GM12878 (cell line): ENCODE measurements at regions not wholly inside any gene's neighbourhood (a gene's known extent, or its start where the extent isn't known, plus 50 kb on each side); places are given as distances from the start of the nearest gene placed in this dataset.

Experiments used
- JUNB ChIP-seq: IDR thresholded peaks from 2 replicates; pipeline ENCODE4 v1.6.1; 2016; ENCODE audit warnings: antibody characterized with exemption, mild to moderate bottlenecking
- PAX8 ChIP-seq: fragments of 450-650 bp; IDR thresholded peaks from 2 replicates; pipeline ENCODE4 v1.6.1; 2017; ENCODE audit warnings: mild to moderate bottlenecking, moderate library complexity
- POLR2AphosphoS5 ChIP-seq: IDR thresholded peaks from 2 replicates; pipeline ENCODE4 v1.6.1; 2011; ENCODE audit warnings: mild to moderate bottlenecking, low read length, inconsistent platforms
- SIN3A ChIP-seq: IDR thresholded peaks from 2 replicates; pipeline ENCODE4 v1.6.1; 2012; ENCODE audit warnings: low read depth, low read length, improper control_type of control experiment
- TF ChIP-seq, protein P1 (sequence below), 3 experiments: IDR thresholded peaks in 2 of 3; conservative IDR thresholded peaks in 1 of 3; 2 replicates each; pipeline ENCODE4 v1.5.1; 2011; ENCODE audit warnings: low read depth in 3 of 3, low read length in 3 of 3, mild to moderate bottlenecking in 3 of 3, control low read depth in 2 of 3, moderate library complexity in 2 of 3, inconsistent platforms in 1 of 3, mixed read lengths in 1 of 3; ENCODE audit not compliant: control insufficient read depth in 2 of 3, insufficient read depth in 1 of 3; ENCODE audit errors: extremely low read depth in 1 of 3
- TF ChIP-seq, protein P2 (sequence below): IDR thresholded peaks from 2 replicates; pipeline ENCODE4 v1.6.1; 2012; ENCODE audit warnings: low read depth, low read length, improper control_type of control experiment
- TF ChIP-seq, protein P3 (sequence below): IDR thresholded peaks from 2 replicates; pipeline ENCODE4 v1.6.1; 2012; ENCODE audit warnings: low read depth, low read length, improper control_type of control experiment

DNA sequence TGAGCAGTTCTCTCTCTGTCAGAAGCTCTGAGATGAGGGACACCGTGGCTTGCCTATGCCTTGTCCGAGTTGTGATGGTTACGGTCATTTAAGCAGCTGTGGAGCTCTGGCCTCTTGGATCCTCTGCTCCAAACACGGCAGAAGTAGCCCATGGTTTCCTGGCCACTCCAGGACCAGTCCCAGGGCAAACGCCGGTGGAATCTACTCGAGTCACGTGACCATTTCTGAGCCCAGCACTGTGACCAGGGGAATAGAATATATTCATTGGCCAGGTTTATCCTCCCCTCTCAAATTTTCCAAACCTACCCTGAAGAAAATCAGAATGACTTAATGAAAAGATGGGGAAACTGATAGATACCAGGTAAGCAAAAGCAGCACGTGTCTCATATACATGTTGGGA, 152.8 kb downstream of the TTLL2 start:
- TF ChIP-seq PAX8 (no peak), POLR2AphosphoS5 (no peak), SIN3A (no peak), JUNB (no peak)
- TF ChIP-seq, protein P1, sequence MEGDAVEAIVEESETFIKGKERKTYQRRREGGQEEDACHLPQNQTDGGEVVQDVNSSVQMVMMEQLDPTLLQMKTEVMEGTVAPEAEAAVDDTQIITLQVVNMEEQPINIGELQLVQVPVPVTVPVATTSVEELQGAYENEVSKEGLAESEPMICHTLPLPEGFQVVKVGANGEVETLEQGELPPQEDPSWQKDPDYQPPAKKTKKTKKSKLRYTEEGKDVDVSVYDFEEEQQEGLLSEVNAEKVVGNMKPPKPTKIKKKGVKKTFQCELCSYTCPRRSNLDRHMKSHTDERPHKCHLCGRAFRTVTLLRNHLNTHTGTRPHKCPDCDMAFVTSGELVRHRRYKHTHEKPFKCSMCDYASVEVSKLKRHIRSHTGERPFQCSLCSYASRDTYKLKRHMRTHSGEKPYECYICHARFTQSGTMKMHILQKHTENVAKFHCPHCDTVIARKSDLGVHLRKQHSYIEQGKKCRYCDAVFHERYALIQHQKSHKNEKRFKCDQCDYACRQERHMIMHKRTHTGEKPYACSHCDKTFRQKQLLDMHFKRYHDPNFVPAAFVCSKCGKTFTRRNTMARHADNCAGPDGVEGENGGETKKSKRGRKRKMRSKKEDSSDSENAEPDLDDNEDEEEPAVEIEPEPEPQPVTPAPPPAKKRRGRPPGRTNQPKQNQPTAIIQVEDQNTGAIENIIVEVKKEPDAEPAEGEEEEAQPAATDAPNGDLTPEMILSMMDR (IDR thresholded peaks at IDR 0.05 in 2 of 3, conservative IDR thresholded peaks at IDR 0.05 in 1 of 3; ENCODE audit: control insufficient read depth in 2 of 3, extremely low read depth in 1 of 3, insufficient read depth in 1 of 3, low read depth in 3 of 3, low read length in 3 of 3): no peak
- TF ChIP-seq, protein P2, sequence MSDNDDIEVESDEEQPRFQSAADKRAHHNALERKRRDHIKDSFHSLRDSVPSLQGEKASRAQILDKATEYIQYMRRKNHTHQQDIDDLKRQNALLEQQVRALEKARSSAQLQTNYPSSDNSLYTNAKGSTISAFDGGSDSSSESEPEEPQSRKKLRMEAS: no peak
- TF ChIP-seq, protein P3, sequence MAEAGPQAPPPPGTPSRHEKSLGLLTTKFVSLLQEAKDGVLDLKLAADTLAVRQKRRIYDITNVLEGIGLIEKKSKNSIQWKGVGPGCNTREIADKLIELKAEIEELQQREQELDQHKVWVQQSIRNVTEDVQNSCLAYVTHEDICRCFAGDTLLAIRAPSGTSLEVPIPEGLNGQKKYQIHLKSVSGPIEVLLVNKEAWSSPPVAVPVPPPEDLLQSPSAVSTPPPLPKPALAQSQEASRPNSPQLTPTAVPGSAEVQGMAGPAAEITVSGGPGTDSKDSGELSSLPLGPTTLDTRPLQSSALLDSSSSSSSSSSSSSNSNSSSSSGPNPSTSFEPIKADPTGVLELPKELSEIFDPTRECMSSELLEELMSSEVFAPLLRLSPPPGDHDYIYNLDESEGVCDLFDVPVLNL: no peak
